NCI-H187 treated with DMSO at 0.1 percent for 48 hours (cell line): ENCODE measurements at regions not wholly inside any gene's neighbourhood (a gene's known extent, or its start where the extent isn't known, plus 50 kb on each side); places are given as distances from the start of the nearest gene placed in this dataset.
A peak's percentile ranks its signal among the peaks of the same experiment; 100 is the strongest.

Experiments used
- DNase-seq: peaks from one replicate; lab custom pipeline; 2025; lab: John Stamatoyannopoulos, UW

- no peak for DNase-seq
Observed at GRCh38 chr2:761384-761783, 84.2 kb upstream of the TMEM18 start.

GRCh38 chr2:760001-760400 is 82.8 kb upstream of the TMEM18 start:
- no peak for DNase-seq

GRCh38 chr2:758073-758820 is 81.0 kb upstream of the TMEM18 start:
- DNase-seq = no peak

GRCh38 chr2:753123-753522 is 75.9 kb upstream of the TMEM18 start:
- DNase-seq = no peak

GRCh38 chr2:751474-751873 is 74.3 kb upstream of the TMEM18 start:
- no peak for DNase-seq

- DNase-seq = no peak
Observed at GRCh38 chr2:750628-751027, 73.4 kb upstream of the TMEM18 start.

- DNase-seq = no peak
Observed at GRCh38 chr2:747762-748351, 70.7 kb upstream of the TMEM18 start.

- DNase-seq = no peak
Observed at GRCh38 chr2:746697-747096, 69.5 kb upstream of the TMEM18 start.

GRCh38 chr2:744088-744487 is 66.9 kb upstream of the TMEM18 start:
- DNase-seq = no peak

- no peak for DNase-seq
Observed at GRCh38 chr2:742221-742620, 65.0 kb upstream of the TMEM18 start.

- no peak for DNase-seq
Observed at GRCh38 chr2:741195-741496, 63.9 kb upstream of the TMEM18 start.

GRCh38 chr2:740322-741194 is 63.4 kb upstream of the TMEM18 start:
- DNase-seq = peak; percentile 98

- DNase-seq = peak; percentile 92
Observed at GRCh38 chr2:739864-740321, 62.7 kb upstream of the TMEM18 start.

GRCh38 chr2:736939-737338 is 59.7 kb upstream of the TMEM18 start:
- DNase-seq = no peak

- DNase-seq = no peak
Observed at GRCh38 chr2:735670-736218, 58.5 kb upstream of the TMEM18 start.

GRCh38 chr2:734496-734895 is 57.3 kb upstream of the TMEM18 start:
- DNase-seq = no peak

GRCh38 chr2:733495-733894 is 56.3 kb upstream of the TMEM18 start:
- DNase-seq = no peak

- DNase-seq = no peak
Observed at GRCh38 chr2:733001-733400, 55.8 kb upstream of the TMEM18 start.

- DNase-seq = no peak
Observed at GRCh38 chr2:731711-732110, 54.5 kb upstream of the TMEM18 start.

- no peak for DNase-seq
Observed at GRCh38 chr2:729376-729861, 52.2 kb upstream of the TMEM18 start.

GRCh38 chr2:728165-728564 is 51.0 kb upstream of the TMEM18 start:
- no peak for DNase-seq

GRCh38 chr2:727071-727470 is 49.9 kb upstream of the TMEM18 start:
- DNase-seq = no peak
